ENCODE measurements at regions not wholly inside any gene's neighbourhood (a gene's known extent, or its start where the extent isn't known, plus 50 kb on each side); places are given as distances from the start of the nearest gene placed in this dataset.

DNA sequence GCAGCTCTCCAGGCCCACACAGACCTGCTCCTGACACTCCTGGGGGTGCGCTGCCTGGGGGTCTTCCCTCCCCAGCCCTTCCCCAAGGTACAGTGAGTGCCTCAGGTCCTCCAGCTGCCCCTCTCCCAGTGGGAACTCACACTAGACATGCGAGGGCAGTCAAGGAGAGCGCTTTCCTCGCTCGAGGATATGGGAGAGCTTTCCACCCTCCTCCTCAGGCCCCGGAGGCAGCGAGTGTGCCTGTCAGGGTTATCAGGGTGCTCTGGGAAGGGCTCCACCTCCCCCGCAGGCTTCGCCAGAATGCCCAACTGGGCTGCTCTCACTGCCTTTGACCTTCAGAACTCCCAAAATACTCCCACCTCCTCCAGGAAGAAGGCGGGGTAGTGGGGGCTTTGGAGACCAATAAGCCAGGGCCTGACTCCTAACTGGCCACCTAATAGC lies 85.7 kb upstream of the LAPTM4A start:
- TF ChIP-seq, protein P1, sequence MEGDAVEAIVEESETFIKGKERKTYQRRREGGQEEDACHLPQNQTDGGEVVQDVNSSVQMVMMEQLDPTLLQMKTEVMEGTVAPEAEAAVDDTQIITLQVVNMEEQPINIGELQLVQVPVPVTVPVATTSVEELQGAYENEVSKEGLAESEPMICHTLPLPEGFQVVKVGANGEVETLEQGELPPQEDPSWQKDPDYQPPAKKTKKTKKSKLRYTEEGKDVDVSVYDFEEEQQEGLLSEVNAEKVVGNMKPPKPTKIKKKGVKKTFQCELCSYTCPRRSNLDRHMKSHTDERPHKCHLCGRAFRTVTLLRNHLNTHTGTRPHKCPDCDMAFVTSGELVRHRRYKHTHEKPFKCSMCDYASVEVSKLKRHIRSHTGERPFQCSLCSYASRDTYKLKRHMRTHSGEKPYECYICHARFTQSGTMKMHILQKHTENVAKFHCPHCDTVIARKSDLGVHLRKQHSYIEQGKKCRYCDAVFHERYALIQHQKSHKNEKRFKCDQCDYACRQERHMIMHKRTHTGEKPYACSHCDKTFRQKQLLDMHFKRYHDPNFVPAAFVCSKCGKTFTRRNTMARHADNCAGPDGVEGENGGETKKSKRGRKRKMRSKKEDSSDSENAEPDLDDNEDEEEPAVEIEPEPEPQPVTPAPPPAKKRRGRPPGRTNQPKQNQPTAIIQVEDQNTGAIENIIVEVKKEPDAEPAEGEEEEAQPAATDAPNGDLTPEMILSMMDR (conservative IDR thresholded peaks at IDR 0.05; ENCODE audit: low read depth, low read length): no peak
- H2AFZ ChIP-seq (ENCODE audit: low read depth): no peak overlapping the region
- no peak overlapping the region for H3K27ac ChIP-seq
- no peak overlapping the region for H3K4me3 ChIP-seq (IDR thresholded peaks at IDR 0.05; ENCODE audit: insufficient read depth, low read depth, low read length)
- no peaks in the 10 kb centered on the region for H3K27me3 ChIP-seq (ENCODE audit: insufficient read depth, low read depth)
- H3K4me2 ChIP-seq: no peak overlapping the region
- peaks cover 7% of the 10 kb centered on the region for H3K4me1 ChIP-seq (ENCODE audit: low read depth, poor library complexity, severe bottlenecking)
- no peak overlapping the region for H3K9ac ChIP-seq
- H3K36me3 ChIP-seq (ENCODE audit: insufficient read depth): no peaks in the 10 kb centered on the region
- H3K79me2 ChIP-seq (ENCODE audit: insufficient read depth, low read depth): no peaks in the 10 kb centered on the region
- no peaks in the 10 kb centered on the region for H4K20me1 ChIP-seq (ENCODE audit: insufficient read depth)

DNA sequence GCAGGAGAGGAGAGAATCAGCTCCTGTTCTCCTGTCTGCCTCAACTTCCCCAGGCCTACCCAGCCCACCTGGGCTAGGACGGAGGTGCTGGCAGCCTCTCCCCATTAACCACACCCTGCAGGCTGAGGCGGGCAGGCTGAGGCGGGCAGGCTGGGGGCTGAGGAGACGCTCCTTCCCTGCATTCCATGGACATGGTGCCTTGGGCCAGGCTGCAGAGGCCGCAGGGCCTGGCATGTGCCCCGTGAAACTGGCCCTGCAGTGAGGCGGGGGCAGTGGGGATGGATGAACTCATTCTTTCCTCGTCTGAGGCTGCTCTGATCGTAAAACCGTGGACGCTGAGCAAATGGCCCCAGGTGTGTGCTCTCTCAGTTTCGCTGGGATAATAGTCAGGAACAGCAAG lies 84.7 kb upstream of the LAPTM4A start:
- H3K4me2 ChIP-seq: no peak overlapping the region
- TF ChIP-seq, protein P1 (conservative IDR thresholded peaks at IDR 0.05; ENCODE audit: low read depth, low read length): no peak
- no peaks in the 10 kb centered on the region for H4K20me1 ChIP-seq (ENCODE audit: insufficient read depth)
- peaks cover 7% of the 10 kb centered on the region for H3K4me1 ChIP-seq (ENCODE audit: low read depth, poor library complexity, severe bottlenecking)
- no peaks in the 10 kb centered on the region for H3K36me3 ChIP-seq (ENCODE audit: insufficient read depth)
- H3K4me3 ChIP-seq (IDR thresholded peaks at IDR 0.05; ENCODE audit: insufficient read depth, low read depth, low read length): no peak overlapping the region
- H3K9ac ChIP-seq: no peak overlapping the region
- H2AFZ ChIP-seq (ENCODE audit: low read depth): peak overlapping the region; percentile 76
- no peaks in the 10 kb centered on the region for H3K79me2 ChIP-seq (ENCODE audit: insufficient read depth, low read depth)
- no peak overlapping the region for H3K27ac ChIP-seq
- H3K27me3 ChIP-seq (ENCODE audit: insufficient read depth, low read depth): no peaks in the 10 kb centered on the region

DNA sequence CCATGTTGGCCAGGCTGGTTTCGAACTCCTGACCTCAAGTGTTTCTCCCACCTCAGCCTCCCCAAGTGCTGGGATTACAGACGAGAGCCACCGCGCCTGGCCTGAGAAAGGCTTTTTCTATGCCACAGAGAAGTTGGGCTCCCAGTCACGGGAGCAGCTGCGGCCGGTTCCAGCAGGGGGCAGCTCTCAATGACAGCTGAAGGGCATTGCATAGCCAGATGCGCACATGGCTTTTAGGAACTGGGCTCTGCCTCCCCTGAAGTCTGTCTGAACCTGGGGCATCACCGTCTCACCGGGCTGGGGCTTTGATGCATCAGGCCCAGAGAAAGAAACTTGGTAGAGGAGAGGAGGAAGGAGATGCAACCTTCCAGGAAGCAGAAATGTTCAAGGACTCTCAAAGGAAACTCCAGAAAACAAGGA lies 84.2 kb upstream of the LAPTM4A start:
- Histone ChIP-seq H3K27ac (no peak overlapping the region), H3K4me3 (IDR thresholded peaks at IDR 0.05; ENCODE audit: insufficient read depth, low read depth, low read length) (no peak overlapping the region), H3K27me3 (ENCODE audit: insufficient read depth, low read depth) (no peaks in the 10 kb centered on the region), H3K79me2 (ENCODE audit: insufficient read depth, low read depth) (no peaks in the 10 kb centered on the region), H4K20me1 (ENCODE audit: insufficient read depth) (no peaks in the 10 kb centered on the region), H3K36me3 (ENCODE audit: insufficient read depth) (no peaks in the 10 kb centered on the region), H3K4me1 (ENCODE audit: low read depth, poor library complexity, severe bottlenecking) (peaks cover 7% of the 10 kb centered on the region), H3K9ac (no peak overlapping the region), H3K4me2 (peak overlapping the region; percentile 2; the same call in 1 of the 2 replicates), H2AFZ (ENCODE audit: low read depth) (peak overlapping the region; percentile 76)
- TF ChIP-seq, protein P1 (conservative IDR thresholded peaks at IDR 0.05; ENCODE audit: low read depth, low read length): peak; percentile 71

DNA sequence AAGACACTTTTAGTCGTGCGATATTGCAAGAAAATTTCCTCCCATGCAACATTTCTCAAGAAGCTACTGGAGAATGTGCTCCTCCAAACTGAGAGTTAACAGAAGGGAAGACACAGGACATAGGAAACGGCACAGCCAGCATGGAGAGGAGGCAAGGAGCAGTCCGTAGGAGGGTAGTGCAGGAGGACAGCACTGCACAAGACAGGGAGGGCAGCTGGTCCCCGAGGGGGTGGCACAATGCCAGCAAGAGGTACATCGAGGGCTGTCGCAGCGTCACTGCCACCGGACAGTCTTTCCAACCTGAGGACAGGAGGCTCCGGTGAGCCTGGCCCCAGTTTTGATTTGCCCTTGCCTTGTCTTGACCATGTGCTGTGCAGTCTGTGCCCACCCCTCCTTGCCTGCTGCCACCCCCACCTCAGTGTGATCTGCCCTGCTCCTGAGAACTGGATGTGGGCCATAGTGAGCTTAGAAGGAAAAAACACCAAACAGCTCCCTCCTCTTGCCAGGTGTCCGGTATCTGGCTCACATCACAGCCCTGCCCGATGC lies 81.6 kb upstream of the LAPTM4A start:
- no peaks in the 10 kb centered on the region for H3K79me2 ChIP-seq (ENCODE audit: insufficient read depth, low read depth)
- H4K20me1 ChIP-seq (ENCODE audit: insufficient read depth): no peaks in the 10 kb centered on the region
- no peak overlapping the region for H3K27ac ChIP-seq
- H3K27me3 ChIP-seq (ENCODE audit: insufficient read depth, low read depth): no peaks in the 10 kb centered on the region
- no peaks in the 10 kb centered on the region for H3K36me3 ChIP-seq (ENCODE audit: insufficient read depth)
- H2AFZ ChIP-seq (ENCODE audit: low read depth): no peak overlapping the region
- H3K4me3 ChIP-seq (IDR thresholded peaks at IDR 0.05; ENCODE audit: insufficient read depth, low read depth, low read length): no peak overlapping the region
- no peak overlapping the region for H3K4me2 ChIP-seq
- no peak overlapping the region for H3K9ac ChIP-seq
- TF ChIP-seq, protein P1 (conservative IDR thresholded peaks at IDR 0.05; ENCODE audit: low read depth, low read length): no peak
- peaks cover 24% of the 10 kb centered on the region for H3K4me1 ChIP-seq (ENCODE audit: low read depth, poor library complexity, severe bottlenecking)
